Stimulated activated naive CD4-positive, alpha-beta T cell (primary cell): ENCODE measurements at regions not wholly inside any gene's neighbourhood (a gene's known extent, or its start where the extent isn't known, plus 50 kb on each side); places are given as distances from the start of the nearest gene placed in this dataset.
"Not testable (repeated sequence)": the region's sequence is repeated elsewhere in the genome, so short reads cannot be mapped to it uniquely, and the experiment has no call there.

Experiments
- DNase-seq, 6 experiments: peaks; one replicate each; lab custom pipeline; 2025; lab: John Stamatoyannopoulos, UW

- DNase-seq = no peak
These were observed 166.3 kb downstream of the KIF26A start for GRCh38 chr14:104304451-104305351.

- no peak for DNase-seq
These were observed 167.4 kb downstream of the KIF26A start for GRCh38 chr14:104305511-104306449.

GRCh38 chr14:104306450-104307040 is 168.2 kb downstream of the KIF26A start:
- no peak for DNase-seq

GRCh38 chr14:104307246-104307626 is 168.8 kb downstream of the KIF26A start:
- DNase-seq = no peak

GRCh38 chr14:104307627-104308401 is 169.4 kb downstream of the KIF26A start:
- DNase-seq = no peak

GRCh38 chr14:104308534-104308933 is 170.1 kb downstream of the KIF26A start:
- not testable (repeated sequence) for DNase-seq

- no peak for DNase-seq
These were observed 171.4 kb downstream of the KIF26A start for GRCh38 chr14:104309657-104310369.

GRCh38 chr14:104311358-104311757 is 173.0 kb downstream of the KIF26A start:
- DNase-seq = no peak

- DNase-seq = no peak
These were observed 175.3 kb downstream of the KIF26A start for GRCh38 chr14:104313674-104314073.

- no peak for DNase-seq
These were observed 176.0 kb downstream of the KIF26A start for GRCh38 chr14:104314251-104314941.

- no peak for DNase-seq
These were observed 176.8 kb downstream of the KIF26A start for GRCh38 chr14:104315169-104315568.

- DNase-seq = no peak
These were observed 177.2 kb downstream of the KIF26A start for GRCh38 chr14:104315625-104316024.

- no peak for DNase-seq
These were observed 177.8 kb downstream of the KIF26A start for GRCh38 chr14:104316121-104316722.

- no peak for DNase-seq
These were observed 178.5 kb downstream of the KIF26A start for GRCh38 chr14:104316723-104317491.

- no peak for DNase-seq
These were observed 179.1 kb downstream of the KIF26A start for GRCh38 chr14:104317492-104317805.

- DNase-seq = no peak
These were observed 179.7 kb downstream of the KIF26A start for GRCh38 chr14:104317975-104318557.

GRCh38 chr14:104318558-104319490 is 180.4 kb downstream of the KIF26A start:
- DNase-seq = no peak
